Activated CD8-positive, alpha-beta memory T cell treated with anti-CD3 and anti-CD28 coated beads for 24 hours (primary cell): ENCODE measurements at regions not wholly inside any gene's neighbourhood (a gene's known extent, or its start where the extent isn't known, plus 50 kb on each side); places are given as distances from the start of the nearest gene placed in this dataset.
"Not testable (repeated sequence)": the region's sequence is repeated elsewhere in the genome, so short reads cannot be mapped to it uniquely, and the experiment has no call there.

Source experiments
- DNase-seq: peaks from one replicate; pipeline ENCODE4 v3.0.0-alpha.2; 2020

DNA sequence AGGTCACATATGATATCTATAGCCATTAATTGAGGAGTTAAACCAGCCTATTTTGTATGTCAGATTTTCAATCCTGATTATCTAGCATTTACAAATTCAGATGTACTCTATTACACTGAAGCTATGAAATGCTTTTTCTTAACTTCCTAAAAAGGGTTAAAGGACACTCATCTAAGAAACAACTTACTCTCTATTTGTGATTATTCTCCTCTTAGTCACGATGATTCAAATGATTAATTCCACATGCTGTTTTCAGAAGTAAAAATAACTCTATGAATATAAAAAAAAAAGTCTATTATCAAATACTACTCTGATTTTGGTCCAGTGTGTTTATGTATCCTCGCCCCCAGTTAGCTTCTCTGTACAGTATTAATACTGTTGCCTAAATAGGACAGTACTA lies 1199.9 kb downstream of the GATA3 start:
- DNase-seq = no peak

DNA sequence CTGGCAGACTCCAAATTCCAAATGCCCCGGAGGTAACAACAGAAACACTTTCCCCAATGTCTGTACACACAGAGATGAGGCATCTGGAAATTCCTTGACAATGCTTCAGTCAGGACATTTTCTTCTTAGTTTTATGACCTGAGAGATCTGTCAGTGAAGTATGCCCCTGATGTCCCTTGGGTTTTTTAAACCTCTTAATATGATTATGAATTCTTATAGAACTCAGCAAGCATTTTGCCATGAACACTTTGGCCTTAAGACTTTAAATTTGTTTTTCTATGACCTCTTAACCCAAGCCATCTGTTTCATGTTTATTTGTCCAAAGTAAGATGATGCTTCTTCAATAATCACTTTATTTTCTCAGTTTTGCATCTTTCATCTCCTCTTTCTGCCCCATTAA lies 1206.2 kb downstream of the GATA3 start:
- no peak for DNase-seq

- DNase-seq = no peak
Observed at GRCh38 chr10:9262770-9263169, 1208.3 kb downstream of the GATA3 start.

- no peak for DNase-seq
Observed at GRCh38 chr10:9268176-9268575, 1213.7 kb downstream of the GATA3 start.

DNA sequence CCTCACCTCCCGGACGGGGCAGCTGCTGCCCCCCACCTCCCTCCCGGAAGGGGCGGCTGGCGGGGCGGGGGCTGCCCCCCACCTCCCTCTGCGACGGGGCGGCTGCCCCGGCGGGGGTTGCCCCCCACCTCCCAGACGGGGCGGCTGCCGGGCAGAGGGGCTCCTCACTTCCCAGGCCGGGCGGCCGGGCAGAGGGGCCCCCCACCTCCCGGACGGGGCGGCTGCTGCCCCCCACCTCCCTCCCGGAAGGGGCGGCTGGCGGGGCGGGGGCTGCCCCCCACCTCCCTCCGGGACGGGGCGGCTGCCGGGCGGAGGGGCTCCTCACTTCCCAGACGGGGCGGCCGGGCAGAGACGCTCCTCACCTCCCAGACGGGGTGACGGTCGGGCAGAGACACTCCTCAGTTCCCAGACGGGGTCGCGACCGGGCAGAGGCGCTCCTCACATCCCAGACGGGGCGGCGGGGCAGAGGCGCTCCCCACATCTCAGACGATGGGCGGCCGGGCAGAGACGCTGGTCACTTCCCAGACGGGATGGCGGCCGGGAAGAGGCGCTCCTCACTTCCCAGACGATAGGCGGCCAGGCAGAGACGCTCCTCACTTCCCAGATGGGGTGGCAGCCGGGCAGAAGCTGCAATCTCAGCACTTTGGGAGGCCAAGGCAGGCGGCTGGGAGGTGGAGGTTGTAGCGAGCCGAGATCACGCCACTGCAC lies 1218.8 kb downstream of the GATA3 start:
- not testable (repeated sequence) for DNase-seq

- no peak for DNase-seq
Observed at GRCh38 chr10:9274206-9274755, 1219.8 kb downstream of the GATA3 start.

DNA sequence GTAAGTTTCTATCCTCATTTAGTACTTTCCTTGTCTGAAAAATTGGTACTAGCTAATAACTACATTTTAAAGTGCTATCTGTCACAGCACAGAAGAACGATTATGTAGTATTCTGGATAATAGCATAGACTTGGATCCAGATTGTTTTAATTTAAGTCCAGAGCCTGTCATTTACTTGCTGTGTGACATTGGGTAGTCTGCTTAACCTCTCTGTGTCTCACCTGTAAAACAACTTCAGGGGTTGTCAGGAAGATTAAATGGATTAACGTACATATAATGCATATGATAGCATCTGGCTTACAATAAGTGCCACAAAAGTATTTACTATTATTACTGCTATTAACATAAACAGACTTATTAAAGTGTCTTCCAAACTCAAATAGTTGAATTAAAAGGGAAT lies 1221.4 kb downstream of the GATA3 start:
- DNase-seq = no peak

DNA sequence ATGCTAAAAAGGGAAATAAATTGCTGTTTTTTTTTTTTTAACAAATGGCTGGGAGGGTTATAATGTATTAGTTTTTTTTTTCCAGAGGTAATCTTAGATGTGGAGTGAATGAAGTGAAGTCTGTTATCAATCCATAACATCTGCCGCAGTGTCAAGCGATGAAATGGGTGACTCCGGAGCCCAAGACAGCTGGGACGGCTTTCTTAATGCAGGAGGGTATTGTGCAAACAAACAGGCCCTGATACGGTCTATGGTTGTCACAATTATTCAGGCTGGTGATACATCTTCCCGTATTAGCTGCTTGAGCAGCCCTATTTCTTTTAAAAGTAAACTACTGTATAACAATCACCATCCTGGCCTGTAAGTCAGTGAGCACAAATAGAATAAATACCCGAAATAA lies 1231.2 kb downstream of the GATA3 start:
- no peak for DNase-seq

DNA sequence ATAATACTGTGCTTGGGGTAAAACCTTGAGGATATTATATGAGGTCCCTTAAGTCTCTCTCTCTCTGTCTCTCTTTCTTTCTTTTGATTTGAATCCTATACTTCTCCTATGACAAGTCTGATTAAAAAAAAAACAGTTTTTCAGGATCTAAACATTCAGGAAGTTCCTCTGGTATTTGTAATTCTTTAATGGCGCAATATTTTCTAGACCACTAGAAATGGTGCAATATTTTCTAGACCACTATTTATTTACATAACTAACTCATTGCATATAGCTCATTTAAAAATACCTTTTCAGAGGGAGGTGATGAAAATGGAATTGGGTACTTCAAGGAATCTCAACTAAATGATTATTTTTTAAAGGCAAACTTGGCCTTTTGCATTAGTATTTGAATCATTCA lies 1235.3 kb downstream of the GATA3 start:
- no peak for DNase-seq

DNA sequence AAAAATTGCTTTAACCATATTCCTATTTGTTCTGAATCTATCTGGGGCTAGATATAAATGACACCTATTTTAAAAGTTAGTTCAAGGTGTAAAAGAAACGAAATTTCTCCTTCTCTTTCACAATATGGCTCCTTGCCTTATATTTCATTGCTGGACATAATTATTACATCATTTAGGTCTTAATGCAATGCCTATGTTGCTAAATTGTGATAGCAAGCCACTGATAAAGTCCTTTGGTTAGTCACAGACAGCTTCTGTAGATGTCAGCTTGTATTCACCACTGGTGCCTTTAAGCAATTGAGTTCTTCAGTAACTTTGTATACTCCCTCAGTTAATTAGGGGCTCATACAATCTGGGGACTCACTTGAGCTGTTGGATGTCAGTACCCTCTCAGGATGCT lies 1236.6 kb downstream of the GATA3 start:
- no peak for DNase-seq

DNA sequence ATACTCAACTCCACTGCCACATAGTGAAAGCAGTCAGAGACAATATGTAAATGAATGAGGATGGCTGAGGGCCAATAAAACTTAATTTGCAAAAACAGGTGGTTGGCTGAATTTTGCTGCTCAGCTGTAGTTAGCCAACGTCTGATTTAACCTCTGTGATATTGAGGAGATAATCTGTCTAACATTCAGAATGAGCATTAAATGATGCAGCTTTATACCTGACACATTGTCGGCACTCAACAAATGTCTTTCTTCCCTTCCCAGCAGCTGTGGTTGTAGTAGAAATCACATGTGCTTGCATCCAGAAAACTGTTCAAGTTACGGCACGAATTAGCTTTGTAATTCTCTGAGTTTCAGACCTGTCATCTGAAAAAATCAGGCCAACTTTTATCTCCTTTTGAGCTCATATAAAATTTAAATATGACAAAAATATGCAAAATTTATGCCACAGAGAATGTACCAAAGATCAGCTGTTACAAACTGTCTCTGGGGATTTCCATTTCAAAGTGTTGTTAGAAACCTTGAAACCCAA lies 1239.7 kb downstream of the GATA3 start:
- no peak for DNase-seq

DNA sequence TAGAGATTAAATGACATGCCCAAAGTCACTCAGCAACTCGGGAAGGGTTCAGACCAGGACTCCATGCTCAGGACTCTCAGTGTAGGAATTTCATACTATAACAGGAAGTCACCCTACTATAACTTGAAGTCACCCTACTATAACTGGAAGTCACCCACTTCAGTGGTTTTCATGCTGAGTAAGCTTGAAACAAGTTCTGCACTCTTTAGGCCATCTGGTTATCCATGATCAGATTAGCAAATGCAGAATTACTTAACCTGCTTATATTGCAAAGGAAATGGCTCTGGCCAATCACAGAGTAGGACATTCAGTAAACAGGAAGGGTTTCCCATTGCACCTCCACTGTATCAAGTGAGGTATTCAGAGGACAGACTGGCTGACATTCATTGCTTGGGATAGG lies 1240.4 kb downstream of the GATA3 start:
- no peak for DNase-seq

DNA sequence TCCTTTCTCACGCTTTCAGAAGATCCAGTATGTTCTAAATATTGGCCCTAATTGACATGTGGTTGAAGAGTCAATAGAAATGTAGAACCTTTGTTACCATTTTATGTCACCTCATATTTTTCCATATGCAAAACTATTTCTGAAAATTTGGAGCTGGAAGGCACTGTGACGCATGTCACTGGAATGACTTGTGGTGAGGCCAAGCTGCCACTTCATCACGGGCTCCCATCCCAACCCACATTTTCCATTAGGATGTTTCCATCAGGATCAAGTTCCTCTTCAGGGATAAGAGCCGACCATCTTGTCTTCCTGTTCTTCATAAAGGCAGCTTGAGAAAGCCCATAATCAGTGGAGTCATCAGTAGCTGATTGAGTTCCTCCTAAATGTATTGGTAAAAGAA lies 1241.7 kb downstream of the GATA3 start:
- DNase-seq = no peak

GRCh38 chr10:9297580-9297979 lies 1243.1 kb downstream of the GATA3 start:
- DNase-seq = no peak

- no peak for DNase-seq
Observed at GRCh38 chr10:9299966-9300365, 1245.5 kb downstream of the GATA3 start.

DNA sequence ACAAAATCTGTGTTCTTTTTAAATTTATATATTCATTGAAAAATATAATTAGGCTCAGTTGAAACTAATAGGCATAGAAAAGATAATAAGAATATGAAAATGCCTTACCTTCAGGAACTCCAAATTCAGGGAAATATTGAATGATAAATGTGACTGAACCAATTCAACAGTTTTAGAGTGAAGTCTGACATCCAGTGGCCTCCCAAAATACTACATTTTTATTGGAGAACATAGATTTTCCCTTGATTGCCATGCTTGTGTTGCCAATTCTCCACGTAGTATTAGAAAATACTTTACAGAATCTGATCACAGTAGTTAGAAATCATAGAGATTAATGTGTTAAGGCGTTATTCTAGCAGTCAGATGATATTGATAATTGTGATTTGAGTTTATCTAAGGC lies 1246.7 kb downstream of the GATA3 start:
- no peak for DNase-seq

DNA sequence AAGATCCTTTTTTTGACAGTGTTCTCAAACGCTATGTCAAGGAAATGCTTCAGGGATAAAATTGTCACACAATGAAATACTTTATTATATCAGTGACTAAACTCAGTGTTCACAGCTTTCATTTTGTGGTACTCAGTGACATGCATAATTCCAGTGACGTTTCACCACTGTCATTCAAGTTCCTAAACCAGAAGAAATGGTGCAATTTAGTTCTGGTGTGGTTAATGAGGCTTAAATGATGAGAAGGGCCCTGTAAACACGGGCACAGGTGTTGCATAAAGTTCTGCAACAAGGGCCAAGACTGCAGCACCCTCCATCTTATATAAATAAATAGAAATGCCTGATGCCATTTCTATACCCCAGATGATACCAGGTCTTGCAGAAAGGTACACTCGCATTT lies 1247.1 kb downstream of the GATA3 start:
- no peak for DNase-seq

GRCh38 chr10:9302140-9302746 lies 1247.8 kb downstream of the GATA3 start:
- no peak for DNase-seq

DNA sequence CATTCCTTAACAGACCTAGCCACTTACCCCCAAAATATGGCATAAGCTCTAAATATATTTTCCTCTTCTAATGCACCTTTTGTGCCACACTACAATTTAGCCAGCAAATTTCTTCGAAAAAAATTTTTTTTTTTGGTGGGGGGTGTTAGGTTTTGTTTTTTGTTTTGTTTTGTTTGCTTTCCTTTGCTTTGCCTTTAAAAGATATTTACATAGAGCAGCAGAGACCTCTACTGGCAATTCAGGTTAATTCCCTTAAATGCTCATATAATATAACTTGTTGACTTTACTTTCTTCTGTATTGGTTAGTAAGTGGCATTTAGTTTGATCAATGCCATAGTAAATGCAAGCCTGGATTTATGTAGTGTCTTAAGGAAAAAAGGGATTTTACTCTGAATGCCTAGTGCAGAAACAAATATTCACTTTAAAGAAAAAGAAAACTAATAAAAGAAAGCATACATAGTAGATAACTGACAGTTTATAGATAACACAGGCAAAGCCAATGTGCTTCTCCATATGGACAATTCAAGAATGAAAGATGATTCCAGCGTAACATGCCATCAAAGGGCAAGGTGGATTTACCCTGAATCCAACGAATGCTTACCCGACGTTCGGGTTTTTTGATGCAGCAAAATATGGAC lies 1250.6 kb downstream of the GATA3 start:
- no peak for DNase-seq

GRCh38 chr10:9311702-9312499 lies 1257.4 kb downstream of the GATA3 start:
- no peak for DNase-seq

DNA sequence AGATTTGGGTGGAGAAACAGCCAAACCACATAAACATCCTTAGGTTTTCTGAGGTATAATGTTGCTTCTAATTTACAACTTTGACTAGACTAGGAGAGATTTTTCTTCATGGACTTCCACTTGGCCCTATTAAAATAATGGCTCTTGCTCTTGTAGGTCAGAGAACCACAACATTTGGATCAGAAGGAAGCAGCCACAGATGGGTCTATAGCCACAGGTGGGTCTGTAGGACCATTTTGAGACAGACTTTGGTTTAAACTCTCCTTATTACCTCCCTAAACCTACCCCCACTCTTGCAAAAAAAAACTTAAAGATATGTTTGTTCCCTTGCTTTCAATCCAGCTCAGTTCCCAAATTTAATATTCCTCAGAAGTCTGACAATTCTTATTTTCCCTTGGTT lies 1260.8 kb downstream of the GATA3 start:
- no peak for DNase-seq

GRCh38 chr10:9331583-9332008 lies 1277.1 kb downstream of the GATA3 start:
- DNase-seq = no peak

GRCh38 chr10:9334270-9334669 lies 1279.8 kb downstream of the GATA3 start:
- DNase-seq = no peak
